ENCODE measurements at regions not wholly inside any gene's neighbourhood (a gene's known extent, or its start where the extent isn't known, plus 50 kb on each side); places are given as distances from the start of the nearest gene placed in this dataset.

DNA sequence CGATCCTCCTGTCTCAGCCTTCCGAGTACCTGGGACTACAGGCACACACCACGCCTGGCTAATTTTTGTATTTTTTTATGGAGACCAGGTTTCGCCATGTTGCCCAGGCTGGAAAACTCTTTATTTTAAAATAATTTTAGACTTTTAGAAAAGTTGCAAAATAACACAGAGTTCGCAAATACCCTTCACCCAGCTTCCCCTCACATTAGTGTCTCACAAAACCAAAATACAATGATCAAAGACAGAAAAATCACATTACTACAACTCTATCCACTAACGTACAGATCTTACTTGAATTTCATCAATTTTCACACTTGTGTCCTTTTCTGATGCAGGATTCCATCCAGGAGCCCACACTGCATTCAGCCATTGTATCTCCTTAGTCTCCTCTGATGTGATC lies 58.8 kb upstream of the ERRFI1 start:
- dilution Hi-C loops (cut with HindIII; ENCODE audit: low sequenced_read_pairs, unreplicated experiment), result no loop called here
- BruUV-seq (replicated peaks), result no TSS peak
- WGBS, 2 experiments (ENCODE audit: extremely low coverage in 2 of 2, insufficient read length in 1 of 2), result 87% methylated on average over 3 of the region's 6 CpGs; no CpG with 5 or more reads in 1 of the 2 experiments
- Histone ChIP-seq H3K36me3 (ENCODE audit: control insufficient read depth, insufficient read depth, low read length) (no peaks in the 10 kb centered on the region), H2AFZ (replicated peaks; ENCODE audit: low read length, poor library complexity) (no peak overlapping the region), H2BK120ac (ENCODE audit: low read depth, low read length) (peak overlapping the region; percentile 27; the same call in 1 of the 2 replicates), H3K18ac (ENCODE audit: low read depth, low read length) (no peak overlapping the region; the same call in none of the 2 replicates), H4K20me1 (ENCODE audit: insufficient read depth, low read length) (no peaks in the 10 kb centered on the region), H3K9ac (ENCODE audit: low read depth, low read length) (no peak overlapping the region), H4K91ac (ENCODE audit: insufficient read depth, low read depth, low read length) (no peak overlapping the region; the same call in 1 of the 2 replicates), H3K56ac (ENCODE audit: extremely low read depth, insufficient read depth, low read length) (no peak overlapping the region), H2BK5ac (ENCODE audit: low read depth, low read length, poor library complexity, severe bottlenecking) (no peak overlapping the region), H3K9me3 (ENCODE audit: control insufficient read depth, insufficient read depth, low read length) (no peaks in the 10 kb centered on the region), H2BK15ac (ENCODE audit: low read depth, low read length) (peak overlapping the region; percentile 95; the same call in 1 of the 3 replicates), H2BK20ac (ENCODE audit: low read depth, low read length) (peak overlapping the region; percentile 3; the same call in 1 of the 2 replicates), H2AK5ac (ENCODE audit: low read depth, low read length) (peak overlapping the region; percentile 84), H3K4me1 (ENCODE audit: control insufficient read depth, insufficient read depth, low read length) (peaks cover 16% of the 10 kb centered on the region), H3K23ac (ENCODE audit: low read depth, low read length) (no peak overlapping the region), H4K8ac (ENCODE audit: low read depth in 2 of 2, low read length in 2 of 2) (peak overlapping the region in 1 of 2 experiments; percentile 12; a peak in 1 of 4 replicates), H3K27me3 (ENCODE audit: control insufficient read depth, insufficient read depth, low read length) (no peaks in the 10 kb centered on the region), H2AK9ac (replicated peaks; ENCODE audit: low read depth, low read length, poor library complexity) (no peak overlapping the region), H3K79me1 (ENCODE audit: low read depth in 1 of 2, low read length in 2 of 2) (peaks cover 0 to 4% of the 10 kb centered on the region in 2 experiments; a peak in 1 of 4 replicates), H3K4ac (ENCODE audit: low read depth, low read length) (peak overlapping the region; percentile 31; the same call in 1 of the 2 replicates), H3K4me3 (ENCODE audit: insufficient read depth, low read depth, low read length) (no peak overlapping the region), H3K27ac (ENCODE audit: insufficient read depth, low read length) (no peak overlapping the region), H3K4me2 (ENCODE audit: low read depth, low read length) (no peak overlapping the region), H3K9me1 (ENCODE audit: insufficient read depth, low read length) (peaks cover 12% of the 10 kb centered on the region), H4K5ac (ENCODE audit: low read depth, low read length) (0 out of 2 replicates have a peak overlapping the region, but pooled peaks have one; percentile 39), H3K14ac (replicated peaks; ENCODE audit: low read depth, low read length) (no peak overlapping the region)
- CTCF ChIA-PET, result no interaction called here
- POLR2A ChIA-PET (ENCODE audit: unreplicated experiment), result no interaction called here
- DNase-seq (no peak), ATAC-seq (ENCODE audit: low read depth) (no peak)
- in situ Hi-C loops (cut with MboI; ENCODE audit: low sequenced_read_pairs), result no loop called here
- TF ChIP-seq NFE2L2 (IDR thresholded peaks at IDR 0.05; ENCODE audit: low read depth, low read length) (no peak), RCOR1 (IDR thresholded peaks at IDR 0.05; ENCODE audit: insufficient replicate concordance, low read length) (no peak), MAFK (IDR thresholded peaks at IDR 0.05; ENCODE audit: low read depth, low read length) (no peak), RFX5 (IDR thresholded peaks at IDR 0.05; ENCODE audit: low read depth, low read length) (no peak), MXI1 (IDR thresholded peaks at IDR 0.05; ENCODE audit: borderline replicate concordance, low read depth, low read length) (no peak), SMC3 (IDR thresholded peaks at IDR 0.05; ENCODE audit: low read depth, low read length) (no peak), BHLHE40 (IDR thresholded peaks at IDR 0.05; ENCODE audit: low read depth, low read length) (no peak), RAD21 (IDR thresholded peaks at IDR 0.05; ENCODE audit: low read length) (no peak), CHD1 (IDR thresholded peaks at IDR 0.05; ENCODE audit: low read depth, low read length) (no peak), FOS (IDR thresholded peaks at IDR 0.05; ENCODE audit: low read depth, low read length) (no peak)
- TF ChIP-seq, protein P1, sequence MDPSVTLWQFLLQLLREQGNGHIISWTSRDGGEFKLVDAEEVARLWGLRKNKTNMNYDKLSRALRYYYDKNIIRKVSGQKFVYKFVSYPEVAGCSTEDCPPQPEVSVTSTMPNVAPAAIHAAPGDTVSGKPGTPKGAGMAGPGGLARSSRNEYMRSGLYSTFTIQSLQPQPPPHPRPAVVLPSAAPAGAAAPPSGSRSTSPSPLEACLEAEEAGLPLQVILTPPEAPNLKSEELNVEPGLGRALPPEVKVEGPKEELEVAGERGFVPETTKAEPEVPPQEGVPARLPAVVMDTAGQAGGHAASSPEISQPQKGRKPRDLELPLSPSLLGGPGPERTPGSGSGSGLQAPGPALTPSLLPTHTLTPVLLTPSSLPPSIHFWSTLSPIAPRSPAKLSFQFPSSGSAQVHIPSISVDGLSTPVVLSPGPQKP (IDR thresholded peaks at IDR 0.05; ENCODE audit: borderline replicate concordance, low read depth, low read length), result no peak
- TF ChIP-seq, protein P2, sequence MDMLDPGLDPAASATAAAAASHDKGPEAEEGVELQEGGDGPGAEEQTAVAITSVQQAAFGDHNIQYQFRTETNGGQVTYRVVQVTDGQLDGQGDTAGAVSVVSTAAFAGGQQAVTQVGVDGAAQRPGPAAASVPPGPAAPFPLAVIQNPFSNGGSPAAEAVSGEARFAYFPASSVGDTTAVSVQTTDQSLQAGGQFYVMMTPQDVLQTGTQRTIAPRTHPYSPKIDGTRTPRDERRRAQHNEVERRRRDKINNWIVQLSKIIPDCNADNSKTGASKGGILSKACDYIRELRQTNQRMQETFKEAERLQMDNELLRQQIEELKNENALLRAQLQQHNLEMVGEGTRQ (IDR thresholded peaks at IDR 0.05; ENCODE audit: low read depth, low read length), result no peak
- intact Hi-C loops (cut with micrococcal nuclease), result no loop called here
